Suppressor macrophage treated with lipopolysaccharide for 4 hours (primary cell): ENCODE measurements at regions not wholly inside any gene's neighbourhood (a gene's known extent, or its start where the extent isn't known, plus 50 kb on each side); places are given as distances from the start of the nearest gene placed in this dataset.
"Not testable (repeated sequence)": the region's sequence is repeated elsewhere in the genome, so short reads cannot be mapped to it uniquely, and the experiment has no call there.

ENCODE experiments used
- DNase-seq: peaks from one replicate; pipeline ENCODE4 v3.0.0-alpha.2; 2020

- no peak for DNase-seq
Observed at GRCh38 chr2:223300326-223300725, 248.3 kb downstream of the KCNE4 start.

- DNase-seq: no peak
Observed at GRCh38 chr2:223306371-223306770, 254.4 kb downstream of the KCNE4 start.

- no peak for DNase-seq
Observed at GRCh38 chr2:223311889-223312680, 260.1 kb downstream of the KCNE4 start.

GRCh38 chr2:223313101-223313500 lies 261.1 kb downstream of the KCNE4 start:
- DNase-seq: no peak

- DNase-seq: no peak
Observed at GRCh38 chr2:223314811-223315210, 262.8 kb downstream of the KCNE4 start.

- no peak for DNase-seq
Observed at GRCh38 chr2:223315813-223316212, 263.8 kb downstream of the KCNE4 start.

- DNase-seq: no peak
Observed at GRCh38 chr2:223316342-223316741, 264.4 kb downstream of the KCNE4 start.

GRCh38 chr2:223319601-223320000 lies 267.6 kb downstream of the KCNE4 start:
- DNase-seq: no peak

GRCh38 chr2:223324402-223324801 lies 272.4 kb downstream of the KCNE4 start:
- no peak for DNase-seq

GRCh38 chr2:223328578-223328977 lies 273.6 kb downstream of the SCG2 start:
- no peak for DNase-seq

- DNase-seq: not testable (repeated sequence)
Observed at GRCh38 chr2:223330747-223331146, 271.4 kb downstream of the SCG2 start.

GRCh38 chr2:223338016-223338415 lies 264.1 kb downstream of the SCG2 start:
- DNase-seq: no peak

GRCh38 chr2:223357076-223357475 lies 245.1 kb downstream of the SCG2 start:
- DNase-seq: no peak

GRCh38 chr2:223363085-223363484 lies 239.1 kb downstream of the SCG2 start:
- DNase-seq: no peak

- DNase-seq: no peak
Observed at GRCh38 chr2:223365158-223365679, 236.9 kb downstream of the SCG2 start.

GRCh38 chr2:223366566-223366965 lies 235.6 kb downstream of the SCG2 start:
- DNase-seq: no peak

- no peak for DNase-seq
Observed at GRCh38 chr2:223368481-223368880, 233.7 kb downstream of the SCG2 start.

- DNase-seq: no peak
Observed at GRCh38 chr2:223369889-223370288, 232.3 kb downstream of the SCG2 start.

GRCh38 chr2:223383315-223383714 lies 218.8 kb downstream of the SCG2 start:
- no peak for DNase-seq

GRCh38 chr2:223386189-223386588 lies 216.0 kb downstream of the SCG2 start:
- DNase-seq: no peak

- no peak for DNase-seq
Observed at GRCh38 chr2:223386984-223387383, 215.2 kb downstream of the SCG2 start.

GRCh38 chr2:223389624-223390023 lies 212.5 kb downstream of the SCG2 start:
- no peak for DNase-seq

GRCh38 chr2:223396993-223397392 lies 205.2 kb downstream of the SCG2 start:
- no peak for DNase-seq

GRCh38 chr2:223399357-223399957 lies 202.7 kb downstream of the SCG2 start:
- DNase-seq: no peak
